ENCODE measurements at regions not wholly inside any gene's neighbourhood (a gene's known extent, or its start where the extent isn't known, plus 50 kb on each side); places are given as distances from the start of the nearest gene placed in this dataset.

GRCh38 chr7:42479452-42479815, 242.4 kb upstream of the GLI3 start:
- TF ChIP-seq POLR2A (IDR thresholded peaks at IDR 0.05) (no peak), CTCF (IDR thresholded peaks at IDR 0.05) (no peak)
- DNase-seq (no peak), ATAC-seq (no peak)
- intact Hi-C loops (cut with DNase I), result no loop called here
- Histone ChIP-seq H3K4me1 (no peaks in the 10 kb centered on the region), H3K27me3 (no peaks in the 10 kb centered on the region), H3K27ac (no peak overlapping the region), H3K4me3 (no peak overlapping the region), H3K36me3 (replicated peaks in 1 of 2; ENCODE audit: insufficient read depth in 1 of 2, low read depth in 2 of 2) (no peaks in the 10 kb centered on the region), H3K9me3 (no peaks in the 10 kb centered on the region)
- 32 to 38% methylated on average over 3 of the region's 3 CpGs for WGBS, 2 donors

GRCh38 chr7:42478717-42479116, 241.7 kb upstream of the GLI3 start:
- Histone ChIP-seq H3K4me1 (no peaks in the 10 kb centered on the region), H3K27ac (no peak overlapping the region), H3K36me3 (replicated peaks in 1 of 2; ENCODE audit: insufficient read depth in 1 of 2, low read depth in 2 of 2) (no peaks in the 10 kb centered on the region), H3K9me3 (no peaks in the 10 kb centered on the region), H3K27me3 (no peaks in the 10 kb centered on the region), H3K4me3 (no peak overlapping the region)
- ATAC-seq, result no peak
- TF ChIP-seq POLR2A (IDR thresholded peaks at IDR 0.05) (no peak), CTCF (IDR thresholded peaks at IDR 0.05) (no peak)
- intact Hi-C loops (cut with DNase I), result no loop called here
- peak in 1 of 4 donors; percentile 23 for DNase-seq
- 66 to 79% methylated on average over 6 of the region's 6 CpGs for WGBS, 2 donors

- WGBS, 2 donors, result 48 to 56% methylated on average over 2 of the region's 2 CpGs
- TF ChIP-seq POLR2A (IDR thresholded peaks at IDR 0.05), result no peak
- no peak for TF ChIP-seq CTCF (IDR thresholded peaks at IDR 0.05)
- DNase-seq (no peak), ATAC-seq (no peak)
- Histone ChIP-seq H3K4me1 (no peaks in the 10 kb centered on the region), H3K4me3 (no peak overlapping the region), H3K36me3 (replicated peaks in 1 of 2; ENCODE audit: insufficient read depth in 1 of 2, low read depth in 2 of 2) (no peaks in the 10 kb centered on the region), H3K27me3 (no peaks in the 10 kb centered on the region), H3K9me3 (no peaks in the 10 kb centered on the region), H3K27ac (no peak overlapping the region)
- intact Hi-C loops (cut with DNase I), result no loop called here
Measured at GRCh38 chr7:42476255-42476654, 239.2 kb upstream of the GLI3 start.

GRCh38 chr7:42475082-42475481, 238.1 kb upstream of the GLI3 start:
- no peaks in the 10 kb centered on the region for H3K36me3 ChIP-seq (replicated peaks in 1 of 2; ENCODE audit: insufficient read depth in 1 of 2, low read depth in 2 of 2)
- no peaks in the 10 kb centered on the region for H3K27me3 ChIP-seq
- intact Hi-C loops (cut with DNase I), result no loop called here
- no peak overlapping the region for H3K4me3 ChIP-seq
- 74 to 77% methylated on average over 5 of the region's 5 CpGs for WGBS, 2 donors
- ATAC-seq, result no peak
- no peaks in the 10 kb centered on the region for H3K4me1 ChIP-seq
- no peak for TF ChIP-seq POLR2A (IDR thresholded peaks at IDR 0.05)
- TF ChIP-seq CTCF (IDR thresholded peaks at IDR 0.05), result no peak
- no peak overlapping the region for H3K27ac ChIP-seq
- H3K9me3 ChIP-seq, result no peaks in the 10 kb centered on the region
- no peak for DNase-seq

- Histone ChIP-seq H3K36me3 (replicated peaks in 1 of 2; ENCODE audit: insufficient read depth in 1 of 2, low read depth in 2 of 2) (no peaks in the 10 kb centered on the region), H3K27ac (no peak overlapping the region), H3K27me3 (no peaks in the 10 kb centered on the region), H3K4me1 (no peaks in the 10 kb centered on the region), H3K4me3 (no peak overlapping the region), H3K9me3 (no peaks in the 10 kb centered on the region)
- no peak for ATAC-seq
- TF ChIP-seq POLR2A (IDR thresholded peaks at IDR 0.05) (no peak), CTCF (IDR thresholded peaks at IDR 0.05) (no peak)
- intact Hi-C loops (cut with DNase I), result no loop called here
- WGBS, 2 donors, result 64 to 68% methylated on average over 5 of the region's 5 CpGs
- no peak for DNase-seq
Measured at GRCh38 chr7:42473099-42473498, 236.1 kb upstream of the GLI3 start.

All from body of pancreas (tissue), 4 donors.